NCI-H1930 (cell line): ENCODE measurements at regions not wholly inside any gene's neighbourhood (a gene's known extent, or its start where the extent isn't known, plus 50 kb on each side); places are given as distances from the start of the nearest gene placed in this dataset.
"Not testable (repeated sequence)": the region's sequence is repeated elsewhere in the genome, so short reads cannot be mapped to it uniquely, and the experiment has no call there.

ENCODE experiments used
- DNase-seq, 2 experiments: peaks; one replicate each; lab custom pipeline; 2025; lab: John Stamatoyannopoulos, UW

DNA sequence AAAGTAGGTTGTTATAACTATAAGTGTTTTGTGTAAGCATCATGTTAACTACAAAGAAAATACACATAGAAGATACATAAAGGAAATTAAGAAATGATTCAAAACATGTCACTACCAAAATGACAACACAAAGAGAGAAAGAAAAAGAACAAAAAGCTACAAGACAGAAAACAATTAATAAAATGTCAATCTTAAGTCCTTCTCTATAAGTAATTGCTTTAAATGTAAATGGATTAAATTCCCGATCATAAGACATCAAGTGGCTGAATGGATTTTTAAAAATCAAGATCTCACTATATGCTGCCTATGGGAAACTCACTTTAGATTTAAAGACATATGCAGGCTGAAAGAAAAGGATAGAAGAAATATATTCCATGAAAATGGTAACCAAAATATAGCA is 232.3 kb upstream of the NFIA start:
- no peak for DNase-seq

DNA sequence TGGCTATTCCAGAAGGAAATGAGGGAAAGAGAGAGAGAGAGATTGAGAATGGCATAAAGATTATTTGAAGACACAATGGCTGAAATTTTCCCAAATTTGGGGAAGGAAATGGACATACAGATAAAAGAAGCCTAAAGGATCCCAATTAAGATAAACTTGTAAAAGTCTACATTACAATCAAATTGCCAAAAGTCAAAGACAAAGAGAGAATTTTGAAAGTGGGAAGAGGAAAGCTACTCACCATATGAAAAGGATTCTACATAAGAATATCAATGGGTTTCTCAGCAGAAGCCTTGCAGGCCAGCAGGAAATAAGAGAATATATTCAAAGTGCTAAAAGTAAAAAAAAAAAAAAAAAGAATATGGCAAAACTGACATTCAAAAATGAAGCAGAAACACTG is 233.0 kb upstream of the NFIA start:
- no peak for DNase-seq

DNA sequence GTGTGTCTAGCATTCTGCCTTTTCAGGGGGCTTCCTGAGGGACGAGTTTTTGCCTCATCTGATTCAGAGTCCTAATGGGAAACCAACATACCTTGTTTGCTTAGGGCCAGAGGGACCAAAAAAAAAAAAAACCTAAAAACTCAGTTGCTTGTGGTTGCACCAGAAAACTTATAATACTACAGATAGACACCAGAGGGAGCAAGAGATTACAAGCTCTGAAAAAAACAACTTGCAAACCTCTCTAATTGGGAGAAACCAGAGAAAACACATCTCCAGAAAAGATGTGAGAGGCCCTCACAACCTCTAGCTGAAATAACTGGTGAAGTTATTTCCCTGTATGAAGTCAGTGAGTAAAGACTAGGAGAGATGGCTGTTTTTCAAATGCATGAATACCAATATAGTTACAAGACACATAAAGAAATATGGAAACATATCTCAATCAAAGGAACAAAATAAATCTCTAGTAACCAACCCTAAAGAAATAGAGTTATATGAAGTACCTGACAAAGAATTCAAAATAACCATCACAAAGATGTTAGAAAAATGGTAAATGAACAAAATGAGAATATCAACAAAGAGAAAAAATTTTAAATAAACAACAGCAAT is 233.7 kb upstream of the NFIA start:
- DNase-seq: no peak

DNA sequence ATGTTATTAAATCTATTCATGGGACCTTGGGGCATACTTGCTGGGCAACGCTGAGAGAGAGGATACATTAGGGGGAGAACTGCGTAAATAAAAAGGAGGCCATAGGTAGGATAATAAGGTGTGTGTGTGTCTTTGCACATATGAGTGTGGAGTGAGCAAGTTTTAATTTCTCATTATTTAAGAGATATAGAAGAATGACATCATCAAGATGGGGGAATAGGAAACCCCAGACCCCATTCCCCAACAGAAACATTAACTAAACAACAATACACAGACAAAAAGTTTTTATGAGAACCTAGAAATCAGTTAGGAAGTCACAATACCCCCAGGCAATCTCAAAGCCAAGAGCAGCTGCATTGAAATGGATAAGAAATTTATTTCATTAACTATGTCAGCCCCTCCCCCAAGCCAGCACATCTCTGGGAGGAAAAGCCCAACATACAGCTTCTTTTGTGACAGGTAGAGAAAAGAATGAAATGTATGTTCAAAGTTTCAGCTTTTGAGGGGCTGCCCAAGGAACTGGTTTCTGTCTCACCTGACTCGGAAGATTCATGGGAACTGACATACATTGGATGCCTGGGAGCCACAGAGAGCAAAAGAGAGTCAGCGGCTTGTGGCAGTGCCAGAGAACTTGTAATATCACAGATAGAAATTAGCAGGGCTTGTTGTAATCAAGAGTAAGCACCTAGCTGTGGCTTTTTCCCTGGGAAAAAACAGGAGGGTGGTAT is 234.3 kb upstream of the NFIA start:
- DNase-seq: no peak

DNA sequence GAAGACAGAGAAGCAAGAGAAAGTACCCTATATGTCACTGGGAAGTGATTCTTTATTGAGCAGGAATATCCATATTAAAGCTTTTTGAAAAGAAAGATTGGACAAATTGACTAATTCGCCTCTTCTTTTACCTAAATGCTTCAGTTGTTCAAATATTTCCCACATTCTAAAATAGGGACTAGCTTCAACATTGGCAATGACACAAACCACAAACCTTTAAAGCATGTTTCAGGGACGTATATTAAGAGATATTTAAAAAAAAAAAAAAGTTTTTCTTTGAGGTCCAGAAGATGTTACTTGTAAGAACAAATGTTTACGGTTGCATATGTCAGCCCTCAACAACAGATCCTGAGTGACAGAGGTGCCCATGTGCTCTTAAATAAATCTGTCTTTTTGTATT is 235.0 kb upstream of the NFIA start:
- no peak for DNase-seq

DNA sequence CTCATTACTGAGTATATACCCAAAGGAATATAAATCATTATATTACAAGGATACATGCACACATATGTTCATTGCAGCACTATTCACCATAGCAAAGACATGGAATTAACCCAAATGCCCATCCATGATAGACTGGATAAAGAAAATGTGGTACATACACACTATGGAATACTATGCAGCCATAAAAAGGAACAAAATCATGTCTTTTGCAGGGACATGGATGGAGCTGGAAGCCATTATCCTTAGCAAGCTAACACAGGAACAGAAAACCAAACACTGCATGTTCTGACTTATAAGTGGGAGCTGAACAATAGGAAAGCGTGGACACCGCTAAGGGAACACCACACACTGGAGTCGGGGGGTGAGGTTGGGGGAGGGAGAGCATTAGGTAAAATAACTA is 236.7 kb upstream of the NFIA start:
- DNase-seq: not testable (repeated sequence)

DNA sequence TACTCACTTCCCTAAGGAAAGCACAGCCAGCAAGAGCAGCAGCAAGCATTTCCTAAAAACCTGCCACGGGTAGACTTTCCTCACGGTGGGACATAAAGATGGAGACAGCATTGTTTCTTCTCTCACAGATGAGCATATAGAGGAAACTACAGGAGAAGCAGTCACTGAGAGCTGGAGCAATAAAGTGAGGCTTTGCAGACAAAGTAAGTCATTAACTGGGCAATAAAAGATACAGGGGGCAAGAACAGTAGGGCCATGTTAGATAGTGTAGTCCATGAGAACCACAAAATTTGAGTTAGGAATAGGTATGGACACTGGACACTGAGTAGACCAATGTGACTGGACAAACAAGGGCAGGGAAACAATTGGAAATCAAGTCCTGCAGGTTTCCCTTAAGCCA is 240.1 kb upstream of the NFIA start:
- DNase-seq: no peak

DNA sequence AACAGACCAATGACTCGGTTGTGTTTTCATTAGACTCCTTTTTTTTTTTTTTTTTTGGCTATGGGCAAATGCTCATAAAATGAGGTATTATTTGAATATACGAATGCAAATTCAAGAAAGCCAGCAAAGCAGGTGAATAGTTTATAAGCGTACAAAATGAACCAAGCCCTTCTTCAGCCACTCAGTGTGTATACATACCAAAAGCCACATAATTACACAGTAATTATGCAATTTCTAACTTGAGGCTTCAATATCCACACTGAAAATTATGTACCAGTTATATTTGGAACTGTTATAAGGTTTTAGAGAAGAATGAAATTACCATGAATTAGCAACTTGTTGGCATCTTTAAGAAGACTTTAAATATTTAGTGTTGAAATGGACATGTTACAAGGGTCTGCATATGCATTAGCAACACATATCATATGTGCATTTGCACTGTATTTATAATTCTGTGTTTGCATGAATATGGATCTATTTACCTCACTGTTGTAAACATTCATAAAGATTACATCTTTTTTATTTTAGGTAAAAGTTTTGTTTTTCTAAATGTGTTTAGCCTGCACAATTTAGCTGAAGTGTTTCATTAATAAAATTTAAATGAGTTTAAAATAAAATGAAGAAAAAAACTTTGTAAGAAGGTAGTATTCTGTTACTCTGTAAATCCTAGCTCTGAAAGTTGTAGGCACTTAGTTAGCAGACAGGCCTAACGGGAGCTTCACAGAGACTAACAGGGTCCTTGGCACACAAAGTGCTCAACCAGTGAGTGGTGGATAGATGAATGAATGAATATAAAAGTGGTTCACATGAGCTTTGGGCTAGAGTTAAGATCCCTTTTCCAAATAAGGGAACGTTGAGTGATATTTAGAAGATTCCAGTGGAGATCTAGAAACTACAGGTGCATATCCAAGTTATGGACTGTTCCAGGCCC is 241.0 kb upstream of the NFIA start:
- DNase-seq: no peak

DNA sequence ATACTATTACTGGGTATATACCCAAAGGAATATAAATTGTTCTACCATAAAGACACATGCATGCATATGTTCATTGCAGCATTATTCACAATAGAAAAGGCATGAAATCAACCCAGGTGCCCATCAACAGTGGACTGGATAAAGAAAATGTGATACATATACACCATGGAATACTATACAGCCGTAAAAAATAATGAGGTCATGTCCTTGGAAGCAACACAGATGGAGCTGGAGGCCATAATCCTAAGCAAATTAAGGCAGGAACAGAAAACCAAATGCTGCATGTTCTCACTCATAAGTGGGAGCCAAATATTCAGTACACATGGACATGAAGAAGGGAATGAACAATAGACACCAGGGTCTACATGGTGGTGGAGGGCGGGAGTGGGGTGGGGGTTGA is 241.9 kb upstream of the NFIA start:
- not testable (repeated sequence) for DNase-seq

DNA sequence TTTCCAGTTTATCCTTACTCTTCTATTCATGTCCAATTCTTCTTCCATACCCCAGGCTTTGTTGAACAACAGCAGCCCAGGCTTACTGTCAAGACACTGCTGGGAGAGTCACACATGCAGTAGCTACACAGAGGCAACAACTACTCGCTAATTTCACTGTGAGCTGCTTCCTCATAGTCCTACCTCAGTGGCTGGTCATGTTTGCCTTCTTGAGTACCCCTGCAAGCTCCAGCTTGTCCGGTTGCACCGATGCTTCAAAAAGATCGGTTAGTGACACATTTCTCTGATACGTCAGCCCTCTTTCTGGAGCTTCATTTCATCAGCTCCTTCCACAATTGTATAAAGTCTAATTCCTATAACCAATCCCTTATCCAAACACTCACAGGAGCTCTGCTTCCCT is 246.7 kb upstream of the NFIA start:
- no peak for DNase-seq

DNA sequence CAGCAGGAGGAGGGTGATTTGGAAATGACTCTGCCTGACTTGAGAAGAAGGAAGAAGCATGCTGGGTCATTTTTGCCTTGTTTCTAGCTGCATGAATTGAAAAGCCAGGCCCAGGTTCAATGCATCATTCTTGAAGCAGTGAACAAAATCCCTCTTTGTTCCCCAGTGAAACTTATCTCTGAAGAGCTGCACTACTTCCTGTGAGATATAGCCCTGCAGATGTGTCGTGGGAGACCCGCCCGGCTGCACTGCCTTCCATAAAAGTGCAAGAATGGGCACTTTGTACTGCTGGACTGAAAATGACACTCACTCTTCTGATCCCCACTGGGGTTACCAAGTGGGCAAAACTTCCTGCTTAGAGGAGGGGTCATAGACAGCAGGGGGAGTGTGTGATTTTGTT is 249.2 kb upstream of the NFIA start:
- DNase-seq: no peak

DNA sequence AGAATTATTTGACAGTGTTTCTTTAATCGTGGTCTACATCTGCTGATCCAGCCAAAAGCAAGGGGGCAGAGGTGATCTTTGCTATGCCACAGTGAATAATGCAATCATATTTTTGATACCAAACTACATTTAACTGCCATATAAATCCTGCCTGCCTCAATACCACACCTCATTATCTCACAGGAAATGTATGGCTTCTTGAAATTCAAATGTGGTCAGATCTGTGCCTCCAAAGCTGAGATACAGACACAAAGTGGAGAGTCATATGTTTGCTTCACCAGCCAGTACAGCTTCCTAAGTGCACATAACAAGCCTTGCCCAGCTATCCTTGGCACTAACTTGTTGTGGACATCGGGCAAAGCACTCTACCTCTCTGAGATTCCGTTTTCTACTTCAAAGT is 250.0 kb upstream of the NFIA start:
- no peak for DNase-seq

DNA sequence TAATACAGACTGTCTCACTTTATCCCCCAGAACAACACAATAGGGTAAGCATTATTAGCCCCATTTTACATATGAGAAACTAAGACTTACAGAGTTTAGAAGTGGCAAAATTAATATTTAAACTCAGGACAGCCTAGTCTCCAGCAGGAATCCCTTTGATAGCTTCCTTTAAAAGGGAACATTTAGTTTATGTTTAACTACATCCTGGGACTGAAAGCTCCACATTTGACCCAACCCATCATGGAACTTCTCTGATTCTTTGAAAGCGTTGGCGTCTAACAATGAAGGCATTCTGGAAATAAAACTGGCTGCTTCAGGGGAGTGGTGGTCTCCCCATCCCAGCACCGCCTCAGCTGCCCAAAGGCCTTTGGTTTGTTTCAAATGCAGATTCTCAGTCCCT is 250.6 kb upstream of the NFIA start:
- no peak for DNase-seq

DNA sequence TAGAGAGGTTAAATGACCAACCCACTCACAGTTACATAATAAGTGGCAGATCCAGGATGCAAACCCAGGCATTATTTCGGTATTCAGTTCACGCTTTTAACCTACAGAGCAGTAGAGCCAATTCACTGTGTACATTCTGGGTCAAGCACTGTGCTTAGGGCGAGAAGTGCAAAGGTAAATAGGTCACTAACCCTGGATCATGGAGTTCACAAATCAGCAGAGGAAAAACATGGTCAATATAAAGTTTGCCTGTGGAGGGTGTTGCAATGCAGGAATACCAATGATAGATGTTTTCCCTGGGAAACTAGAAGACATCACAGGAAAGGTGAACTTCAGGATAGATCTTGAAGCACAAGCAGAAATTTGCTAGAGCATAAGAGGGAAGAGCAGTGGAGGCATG is 253.4 kb upstream of the NFIA start:
- DNase-seq: no peak

DNA sequence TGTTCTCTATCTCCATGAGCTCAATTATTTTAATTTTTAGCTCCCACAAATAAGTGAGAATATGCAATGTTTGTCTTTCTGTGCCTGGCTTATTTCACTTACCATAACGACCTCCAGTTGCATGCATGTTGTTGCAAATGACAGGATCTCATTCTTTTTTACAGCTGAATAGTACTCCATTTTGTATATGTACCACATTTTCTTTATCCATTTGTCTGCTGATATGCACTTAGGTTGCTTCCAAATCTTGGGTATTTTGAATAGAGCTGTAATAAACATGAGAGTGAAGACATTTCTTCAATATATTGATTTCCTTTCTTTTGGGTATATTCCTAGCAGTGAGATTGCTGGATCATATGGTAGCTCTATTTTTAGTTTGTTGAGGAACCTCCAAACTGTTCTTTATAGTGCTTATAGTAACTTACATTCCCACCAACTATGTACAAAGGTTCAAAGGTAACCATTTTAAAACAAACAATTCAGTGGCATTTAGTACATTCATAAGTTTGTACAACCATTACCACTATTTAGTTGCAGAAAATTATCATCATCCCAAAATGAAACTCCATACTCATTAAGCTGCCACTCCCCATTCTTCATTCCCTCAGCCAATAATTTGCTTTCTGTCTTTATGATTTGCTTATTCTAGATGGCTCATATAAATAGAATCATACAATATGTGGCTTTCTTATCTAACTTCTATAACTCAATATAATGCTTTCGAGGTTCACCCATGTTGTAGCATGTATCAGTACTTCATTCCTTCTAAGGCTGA is 255.9 kb upstream of the NFIA start:
- no peak for DNase-seq

DNA sequence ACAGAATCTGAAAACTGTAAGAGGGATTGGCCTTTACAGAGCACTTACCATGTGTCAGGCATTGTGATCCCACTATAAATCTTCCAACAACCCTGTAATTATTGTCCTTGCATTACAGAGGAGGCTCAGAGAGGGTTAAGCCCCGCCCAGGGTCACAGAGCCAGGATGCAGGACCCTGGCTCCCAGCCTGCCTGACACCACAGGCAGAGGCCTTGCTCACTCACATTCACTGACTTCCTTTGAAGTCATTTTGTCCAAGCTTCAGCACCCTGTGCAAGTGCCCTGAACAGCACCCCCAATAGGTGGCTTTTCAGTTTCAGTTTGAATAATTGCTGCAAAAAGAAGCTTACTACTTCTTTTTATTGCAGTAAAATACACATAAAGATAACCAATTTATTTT is 256.8 kb upstream of the NFIA start:
- no peak for DNase-seq

DNA sequence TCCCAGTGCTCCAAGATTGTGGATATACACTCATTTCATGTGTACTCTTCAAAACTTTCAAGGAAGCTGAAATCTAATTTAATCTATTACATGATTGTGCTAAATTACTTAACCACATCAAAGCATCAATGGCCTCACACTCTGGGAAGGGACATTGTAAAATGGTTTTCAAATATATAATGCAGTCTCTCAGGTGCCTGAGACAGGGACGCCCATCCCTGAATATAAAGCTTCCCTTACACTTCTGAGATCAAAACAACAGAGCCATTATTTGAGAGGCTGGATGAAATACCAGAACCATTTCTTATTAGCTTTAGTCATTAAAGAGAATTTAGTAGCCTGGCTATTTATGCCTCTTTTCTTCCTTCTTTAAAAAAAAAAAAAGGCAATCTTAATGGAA is 259.2 kb upstream of the NFIA start:
- no peak for DNase-seq

DNA sequence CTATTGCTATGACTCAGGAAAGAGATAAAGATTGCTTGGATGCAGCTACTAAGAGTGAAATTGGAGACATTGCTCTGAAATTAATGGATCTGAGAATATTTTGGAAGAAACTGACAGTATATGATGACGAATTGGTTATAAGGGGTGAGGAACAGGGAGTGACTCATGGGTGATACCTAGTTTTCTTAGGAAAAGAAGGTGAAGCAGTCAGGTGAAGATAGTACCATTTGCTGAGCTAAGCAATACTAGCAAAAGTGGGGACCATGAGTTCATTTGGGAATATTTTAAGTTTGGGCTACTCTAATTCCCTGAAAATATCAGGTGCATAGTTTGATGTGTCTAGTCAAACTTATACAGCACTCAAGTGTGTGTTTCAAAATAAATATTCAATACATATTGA is 260.1 kb upstream of the NFIA start:
- no peak for DNase-seq

DNA sequence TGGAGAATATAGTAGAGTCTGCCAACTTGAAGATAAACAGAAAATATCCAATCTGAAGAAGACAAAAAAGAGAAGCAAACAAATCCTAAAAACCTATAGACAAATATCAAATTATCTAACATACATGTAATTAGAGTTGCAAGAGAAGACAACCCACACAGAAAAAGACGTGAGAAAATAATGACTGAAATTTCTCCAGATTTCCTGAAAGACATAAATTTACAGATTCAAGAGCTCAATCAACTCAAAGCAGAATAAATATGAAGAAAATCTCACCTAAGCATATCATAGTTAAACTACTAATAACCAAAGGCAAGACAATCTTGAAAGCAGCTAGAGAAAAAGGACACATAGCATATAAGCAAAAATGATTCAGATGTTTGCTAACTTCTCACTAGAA is 261.2 kb upstream of the NFIA start:
- DNase-seq: no peak

DNA sequence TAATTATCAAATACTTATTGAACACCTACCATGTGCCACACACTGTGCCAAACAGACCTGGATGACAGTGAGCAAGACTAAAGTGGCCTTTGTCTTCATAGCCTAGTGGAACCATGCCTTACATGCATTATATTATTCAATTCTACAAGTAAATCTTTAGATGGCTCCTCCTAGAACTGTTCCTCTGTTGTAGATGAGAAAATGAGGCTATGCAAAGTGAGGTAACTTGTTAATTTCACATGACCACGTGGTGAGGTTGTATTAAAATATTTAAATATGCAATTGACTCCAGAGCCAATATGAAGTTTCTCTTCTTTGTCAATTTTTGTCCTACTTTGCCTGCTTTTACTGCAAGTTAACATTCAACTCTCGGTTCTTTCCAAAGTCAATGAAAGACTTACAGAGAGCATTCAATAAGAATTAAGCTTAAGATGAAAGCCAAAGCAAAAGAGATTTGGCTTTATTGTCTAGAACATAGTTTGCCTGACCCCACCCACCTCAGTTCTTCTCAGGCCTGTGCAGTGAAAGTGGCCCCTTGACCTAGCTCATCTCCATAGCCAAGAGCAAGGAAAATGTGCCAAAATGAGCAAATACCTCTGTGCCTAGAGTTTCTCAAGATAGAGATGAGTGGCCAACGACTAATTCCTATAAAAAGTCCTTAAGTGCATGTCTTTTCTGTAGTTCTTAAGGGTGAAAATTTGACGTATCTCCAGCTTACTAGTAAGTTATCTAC is 263.2 kb upstream of the NFIA start:
- no peak for DNase-seq

DNA sequence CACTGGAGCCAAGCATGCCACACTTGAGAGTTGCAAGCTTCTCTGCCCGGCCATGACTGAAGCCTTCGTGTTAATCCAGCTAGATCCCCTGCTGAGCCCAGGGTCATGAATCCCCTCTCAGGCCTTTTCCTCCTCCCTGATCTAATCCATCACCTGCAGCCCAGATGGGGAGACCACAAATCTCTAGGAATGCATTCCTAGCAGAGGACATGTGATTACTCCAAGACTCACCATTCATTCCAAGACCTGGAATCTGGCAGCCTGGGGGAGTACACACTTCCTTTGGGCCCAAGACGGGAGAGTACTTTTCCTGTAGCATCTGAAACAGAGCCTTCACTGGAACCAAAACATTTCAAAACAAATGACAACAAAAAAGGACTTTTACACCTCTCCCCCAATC is 269.3 kb upstream of the NFIA start:
- no peak for DNase-seq
